BLaER1 treated with 17β-estradiol and CSF1 and Interleukin-3, amounts not matched to agents 10 nM and 100 nM (cell line): ENCODE measurements at regions not wholly inside any gene's neighbourhood (a gene's known extent, or its start where the extent isn't known, plus 50 kb on each side); places are given as distances from the start of the nearest gene placed in this dataset.

Experiments
- H3K27ac ChIP-seq, 11 experiments: shearing (Covaris generic); formaldehyde crosslinking; 2 replicates each; pipeline ENCODE4 v1.8.1; 2022
- H3K27me3 ChIP-seq, 11 experiments: shearing (Covaris generic); formaldehyde crosslinking; 2 replicates each; pipeline ENCODE4 v1.8.1; 2022
- H3K36me3 ChIP-seq, 11 experiments: shearing (Covaris generic); formaldehyde crosslinking; 2 replicates each; pipeline ENCODE4 v1.8.1; 2022
- H3K4me1 ChIP-seq, 10 experiments: shearing (Covaris generic); formaldehyde crosslinking; 2 replicates each; pipeline ENCODE4 v1.8.1; 2022
- H3K4me2 ChIP-seq, 11 experiments: shearing (Covaris generic); formaldehyde crosslinking; 2 replicates each; pipeline ENCODE4 v1.8.1; 2022
- H3K4me3 ChIP-seq, 10 experiments: shearing (Covaris generic); formaldehyde crosslinking; 2 replicates each; pipeline ENCODE4 v1.8.1; 2022
- H3K9ac ChIP-seq, 11 experiments: shearing (Covaris generic); formaldehyde crosslinking; 2 replicates each; pipeline ENCODE4 v1.8.1; 2022
- H3K9me3 ChIP-seq, 11 experiments: shearing (Covaris generic); formaldehyde crosslinking; replicated peaks in 1 of 11; 2 replicates each; pipeline ENCODE4 v1.8.1; 2022
- H4K20me1 ChIP-seq, 11 experiments: shearing (Covaris generic); formaldehyde crosslinking; 2 replicates each; pipeline ENCODE4 v1.8.1; 2022
- Cebpa-rat ChIP-seq, 11 experiments: shearing (Covaris generic); IDR thresholded peaks; 2 replicates each; pipeline ENCODE4 v1.8.1; 2022

- no peaks in the 10 kb centered on the region for H3K9me3 ChIP-seq
- no peak overlapping the region for H3K27ac ChIP-seq
- H4K20me1 ChIP-seq: no peaks in the 10 kb centered on the region
- TF ChIP-seq Cebpa-rat (IDR thresholded peaks at IDR 0.05): no peak
- no peaks in the 10 kb centered on the region for H3K27me3 ChIP-seq
- H3K9ac ChIP-seq: no peak overlapping the region
- H3K4me1 ChIP-seq: no peaks in the 10 kb centered on the region
- no peak overlapping the region for H3K4me3 ChIP-seq
- no peaks in the 10 kb centered on the region for H3K36me3 ChIP-seq
- no peak overlapping the region for H3K4me2 ChIP-seq
These were observed 254.6 kb upstream of the SP8 start for GRCh38 chr7:21041252-21041651.

GRCh38 chr7:21041666-21042065 is 255.0 kb upstream of the SP8 start:
- Histone ChIP-seq H3K4me1 (no peaks in the 10 kb centered on the region), H3K9me3 (no peaks in the 10 kb centered on the region), H3K27me3 (no peaks in the 10 kb centered on the region), H3K9ac (no peak overlapping the region), H3K4me3 (no peak overlapping the region), H3K36me3 (no peaks in the 10 kb centered on the region), H4K20me1 (no peaks in the 10 kb centered on the region), H3K27ac (no peak overlapping the region), H3K4me2 (no peak overlapping the region)
- no peak for TF ChIP-seq Cebpa-rat (IDR thresholded peaks at IDR 0.05)

- Histone ChIP-seq H3K9me3 (no peaks in the 10 kb centered on the region), H3K4me3 (no peak overlapping the region), H3K36me3 (no peaks in the 10 kb centered on the region), H3K4me1 (no peaks in the 10 kb centered on the region), H4K20me1 (no peaks in the 10 kb centered on the region), H3K9ac (no peak overlapping the region), H3K4me2 (no peak overlapping the region), H3K27ac (no peak overlapping the region), H3K27me3 (no peaks in the 10 kb centered on the region)
- TF ChIP-seq Cebpa-rat (IDR thresholded peaks at IDR 0.05): no peak
These were observed 257.7 kb upstream of the SP8 start for GRCh38 chr7:21044384-21044783.

- Histone ChIP-seq H3K36me3 (no peaks in the 10 kb centered on the region), H3K4me2 (no peak overlapping the region), H3K9me3 (no peaks in the 10 kb centered on the region), H3K27ac (no peak overlapping the region), H3K27me3 (no peaks in the 10 kb centered on the region), H3K4me3 (no peak overlapping the region), H4K20me1 (no peaks in the 10 kb centered on the region), H3K9ac (no peak overlapping the region), H3K4me1 (no peaks in the 10 kb centered on the region)
- no peak for TF ChIP-seq Cebpa-rat (IDR thresholded peaks at IDR 0.05)
These were observed 258.4 kb upstream of the SP8 start for GRCh38 chr7:21044913-21045568.

- H3K9me3 ChIP-seq: no peaks in the 10 kb centered on the region
- H3K4me1 ChIP-seq: no peaks in the 10 kb centered on the region
- no peaks in the 10 kb centered on the region for H4K20me1 ChIP-seq
- TF ChIP-seq Cebpa-rat (IDR thresholded peaks at IDR 0.05): no peak
- H3K4me2 ChIP-seq: no peak overlapping the region
- H3K4me3 ChIP-seq: no peak overlapping the region
- no peak overlapping the region for H3K27ac ChIP-seq
- no peaks in the 10 kb centered on the region for H3K36me3 ChIP-seq
- H3K27me3 ChIP-seq: no peaks in the 10 kb centered on the region
- no peak overlapping the region for H3K9ac ChIP-seq
These were observed 265.2 kb upstream of the SP8 start for GRCh38 chr7:21051865-21052264.

- no peak overlapping the region for H3K4me2 ChIP-seq
- no peak overlapping the region for H3K4me3 ChIP-seq
- TF ChIP-seq Cebpa-rat (IDR thresholded peaks at IDR 0.05): no peak
- no peaks in the 10 kb centered on the region for H3K36me3 ChIP-seq
- H3K4me1 ChIP-seq: no peaks in the 10 kb centered on the region
- no peaks in the 10 kb centered on the region for H4K20me1 ChIP-seq
- H3K9me3 ChIP-seq: no peaks in the 10 kb centered on the region
- no peak overlapping the region for H3K27ac ChIP-seq
- no peak overlapping the region for H3K9ac ChIP-seq
- H3K27me3 ChIP-seq: no peaks in the 10 kb centered on the region
These were observed 267.9 kb upstream of the SP8 start for GRCh38 chr7:21054427-21055112.

GRCh38 chr7:21059069-21059468 is 272.4 kb upstream of the SP8 start:
- Histone ChIP-seq H4K20me1 (no peaks in the 10 kb centered on the region), H3K27ac (no peak overlapping the region), H3K4me1 (no peaks in the 10 kb centered on the region), H3K4me3 (no peak overlapping the region), H3K9ac (no peak overlapping the region), H3K36me3 (no peaks in the 10 kb centered on the region), H3K27me3 (no peaks in the 10 kb centered on the region), H3K4me2 (no peak overlapping the region), H3K9me3 (no peaks in the 10 kb centered on the region)
- TF ChIP-seq Cebpa-rat (IDR thresholded peaks at IDR 0.05): no peak

GRCh38 chr7:21063106-21063505 is 276.4 kb upstream of the SP8 start:
- H3K27me3 ChIP-seq: no peaks in the 10 kb centered on the region
- H3K4me2 ChIP-seq: no peak overlapping the region
- H3K4me3 ChIP-seq: no peak overlapping the region
- H3K36me3 ChIP-seq: no peaks in the 10 kb centered on the region
- no peak overlapping the region for H3K27ac ChIP-seq
- H3K9me3 ChIP-seq: no peaks in the 10 kb centered on the region
- no peak overlapping the region for H3K9ac ChIP-seq
- no peaks in the 10 kb centered on the region for H4K20me1 ChIP-seq
- no peaks in the 10 kb centered on the region for H3K4me1 ChIP-seq
- no peak for TF ChIP-seq Cebpa-rat (IDR thresholded peaks at IDR 0.05)

- Histone ChIP-seq H3K4me3 (no peak overlapping the region), H3K27ac (no peak overlapping the region), H3K36me3 (no peaks in the 10 kb centered on the region), H3K4me2 (no peak overlapping the region), H3K9me3 (no peaks in the 10 kb centered on the region), H4K20me1 (no peaks in the 10 kb centered on the region), H3K9ac (no peak overlapping the region), H3K4me1 (no peaks in the 10 kb centered on the region), H3K27me3 (no peaks in the 10 kb centered on the region)
- no peak for TF ChIP-seq Cebpa-rat (IDR thresholded peaks at IDR 0.05)
These were observed 278.3 kb upstream of the SP8 start for GRCh38 chr7:21064698-21065648.
